HEK293 (cell line): ENCODE measurements at regions not wholly inside any gene's neighbourhood (a gene's known extent, or its start where the extent isn't known, plus 50 kb on each side); places are given as distances from the start of the nearest gene placed in this dataset.

Experiments
- CTCF ChIA-PET: fragments of 350-600 bp; formaldehyde crosslinking; extraction: SDS; loops from one replicate; lab custom pipeline; 2021; ENCODE audit warnings: antibody characterized with exemption; lab: Yijun Ruan, JAX
- POLR2A ChIA-PET: fragments of 300-600 bp; formaldehyde crosslinking; extraction: SDS; loops from one replicate; lab custom pipeline; 2020; ENCODE audit warnings: antibody characterized with exemption, inconsistent platforms; lab: Yijun Ruan, JAX
- H3K27ac ChIP-seq: fragments of 200-500 bp; sonication (Bioruptor generic); 2 replicates; pipeline ENCODE4 v1.5.1; 2014; ENCODE audit warnings: low read depth, low read length, control low read depth, inconsistent platforms; ENCODE audit errors: extremely low read depth
- H3K36me3 ChIP-seq, 2 experiments: fragments of 200-500 bp in 1 of 2; sonication (Bioruptor generic) in 1 of 2; 1 replicate in 1 of 2; 2 replicates in 1 of 2; pipeline ENCODE4 v1.5.1; 2014 to 2017; ENCODE audit warnings: inconsistent platforms in 2 of 2, low read length in 2 of 2; ENCODE audit not compliant: control insufficient read depth in 2 of 2, insufficient read depth in 1 of 2
- H3K4me1 ChIP-seq: fragments of 200-500 bp; sonication (Bioruptor generic); 2 replicates; pipeline ENCODE4 v1.5.1; 2014; ENCODE audit warnings: mild to moderate bottlenecking, low read length, inconsistent platforms; ENCODE audit not compliant: control insufficient read depth, insufficient read depth
- H3K4me3 ChIP-seq: 2 replicates; pipeline ENCODE4 v1.5.1; 2011; ENCODE audit warnings: low read depth, mild to moderate bottlenecking, control low read depth, low read length, moderate library complexity
- H3K9me3 ChIP-seq: fragments of 200-500 bp; sonication (Bioruptor generic); 2 replicates; pipeline ENCODE4 v1.5.1; 2014; ENCODE audit warnings: low read depth, low read length, inconsistent platforms; ENCODE audit not compliant: control insufficient read depth, insufficient read depth
- YY2 ChIP-seq: fragments of 450-650 bp; formaldehyde crosslinking; IDR thresholded peaks from 2 replicates; pipeline ENCODE4 v1.5.1; 2016; ENCODE audit warnings: missing biosample characterization, missing genetic modification characterization
- ZIC2 ChIP-seq: fragments of 450-650 bp; formaldehyde crosslinking; IDR thresholded peaks from 2 replicates; pipeline ENCODE4 v1.5.1; 2016; ENCODE audit warnings: missing biosample characterization, missing genetic modification characterization
- ZNF138 ChIP-seq: fragments of 450-650 bp; formaldehyde crosslinking; IDR thresholded peaks from 2 replicates; pipeline ENCODE4 v1.5.1; 2016; ENCODE audit warnings: missing biosample characterization, missing genetic modification characterization, borderline replicate concordance
- ZNF169 ChIP-seq: fragments of 450-650 bp; formaldehyde crosslinking; IDR thresholded peaks from 2 replicates; pipeline ENCODE4 v1.5.1; 2016; ENCODE audit warnings: missing biosample characterization, missing genetic modification characterization
- ZNF214 ChIP-seq: fragments of 450-650 bp; formaldehyde crosslinking; IDR thresholded peaks from 2 replicates; pipeline ENCODE4 v1.5.1; 2017; ENCODE audit warnings: missing biosample characterization, mild to moderate bottlenecking, missing genetic modification characterization, borderline replicate concordance
- ZNF302 ChIP-seq: fragments of 450-650 bp; formaldehyde crosslinking; IDR thresholded peaks from 2 replicates; pipeline ENCODE4 v1.5.1; 2016; ENCODE audit warnings: missing biosample characterization, missing genetic modification characterization, low read depth
- ZNF548 ChIP-seq: fragments of 450-650 bp; formaldehyde crosslinking; IDR thresholded peaks from 2 replicates; pipeline ENCODE4 v1.5.1; 2016; ENCODE audit warnings: missing biosample characterization, missing genetic modification characterization
- ZNF555 ChIP-seq: fragments of 450-650 bp; formaldehyde crosslinking; conservative IDR thresholded peaks from 2 replicates; pipeline ENCODE4 v1.5.1; 2017; ENCODE audit warnings: missing biosample characterization, mild to moderate bottlenecking, missing genetic modification characterization, inconsistent platforms
- ZNF707 ChIP-seq: fragments of 450-650 bp; formaldehyde crosslinking; IDR thresholded peaks from 2 replicates; pipeline ENCODE4 v1.5.1; 2016; ENCODE audit warnings: missing biosample characterization, missing genetic modification characterization
- ZNF837 ChIP-seq: fragments of 450-650 bp; formaldehyde crosslinking; IDR thresholded peaks from 2 replicates; pipeline ENCODE4 v1.5.1; 2016; ENCODE audit warnings: missing biosample characterization, missing genetic modification characterization
- TF ChIP-seq, protein P1 (sequence below): fragments of 450-650 bp; formaldehyde crosslinking; IDR thresholded peaks from 2 replicates; pipeline ENCODE4 v1.5.1; 2017; ENCODE audit warnings: missing biosample characterization, missing genetic modification characterization
- TF ChIP-seq, protein P2 (sequence below): fragments of 450-650 bp; formaldehyde crosslinking; IDR thresholded peaks from 2 replicates; pipeline ENCODE4 v1.5.1; 2017; ENCODE audit warnings: missing biosample characterization, missing genetic modification characterization
- TF ChIP-seq, protein P3 (sequence below): fragments of 450-650 bp; formaldehyde crosslinking; IDR thresholded peaks from 2 replicates; pipeline ENCODE4 v1.5.1; 2016; ENCODE audit warnings: missing biosample characterization, missing genetic modification characterization
- TF ChIP-seq, protein P4 (sequence below): fragments of 450-650 bp; formaldehyde crosslinking; IDR thresholded peaks from 2 replicates; pipeline ENCODE4 v1.5.1; 2016; ENCODE audit warnings: missing biosample characterization, missing genetic modification characterization

DNA sequence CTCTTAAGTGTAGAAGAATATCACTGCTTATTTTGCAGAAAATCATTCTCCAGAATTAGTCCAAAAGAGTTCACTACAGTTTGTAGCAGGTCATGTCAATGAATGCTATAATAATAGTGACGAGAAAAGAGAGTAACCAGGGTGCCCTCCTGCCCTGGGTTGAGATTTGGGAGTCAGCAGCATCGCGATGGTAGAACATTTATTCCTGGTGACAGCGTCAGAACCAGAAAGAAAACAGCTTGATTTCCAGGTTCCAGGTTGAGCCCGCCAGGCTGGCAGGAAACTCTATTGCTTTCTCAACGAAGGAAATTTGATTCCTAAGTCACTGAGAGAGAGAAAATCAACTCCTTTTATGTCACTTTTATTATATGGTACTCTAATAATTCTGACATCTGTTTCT, 550.3 kb downstream of the QKI start:
- no peaks in the 10 kb centered on the region for H3K36me3 ChIP-seq
- peaks cover 14% of the 10 kb centered on the region for H3K4me1 ChIP-seq
- no peak overlapping the region for H3K27ac ChIP-seq
- no peak overlapping the region for H3K4me3 ChIP-seq
- ChIA-PET CTCF (interaction anchor here (0.6 to 1.1 kb wide), 3 partner anchors 11 to 537 kb away, joined by 3 to 6 read pairs (median 3); no protein-coding TSS in a partner anchor), POLR2A (no interaction called here)
- TF ChIP-seq ZIC2 (no peak), ZNF837 (tag by site-specific recombination) (no peak)
- TF ChIP-seq, protein P1, sequence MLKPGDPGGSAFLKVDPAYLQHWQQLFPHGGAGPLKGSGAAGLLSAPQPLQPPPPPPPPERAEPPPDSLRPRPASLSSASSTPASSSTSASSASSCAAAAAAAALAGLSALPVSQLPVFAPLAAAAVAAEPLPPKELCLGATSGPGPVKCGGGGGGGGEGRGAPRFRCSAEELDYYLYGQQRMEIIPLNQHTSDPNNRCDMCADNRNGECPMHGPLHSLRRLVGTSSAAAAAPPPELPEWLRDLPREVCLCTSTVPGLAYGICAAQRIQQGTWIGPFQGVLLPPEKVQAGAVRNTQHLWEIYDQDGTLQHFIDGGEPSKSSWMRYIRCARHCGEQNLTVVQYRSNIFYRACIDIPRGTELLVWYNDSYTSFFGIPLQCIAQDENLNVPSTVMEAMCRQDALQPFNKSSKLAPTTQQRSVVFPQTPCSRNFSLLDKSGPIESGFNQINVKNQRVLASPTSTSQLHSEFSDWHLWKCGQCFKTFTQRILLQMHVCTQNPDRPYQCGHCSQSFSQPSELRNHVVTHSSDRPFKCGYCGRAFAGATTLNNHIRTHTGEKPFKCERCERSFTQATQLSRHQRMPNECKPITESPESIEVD (tag by site-specific recombination): 0 out of 2 replicates have a peak, but pooled peaks have one; percentile 8
- H3K9me3 ChIP-seq: no peaks in the 10 kb centered on the region

DNA sequence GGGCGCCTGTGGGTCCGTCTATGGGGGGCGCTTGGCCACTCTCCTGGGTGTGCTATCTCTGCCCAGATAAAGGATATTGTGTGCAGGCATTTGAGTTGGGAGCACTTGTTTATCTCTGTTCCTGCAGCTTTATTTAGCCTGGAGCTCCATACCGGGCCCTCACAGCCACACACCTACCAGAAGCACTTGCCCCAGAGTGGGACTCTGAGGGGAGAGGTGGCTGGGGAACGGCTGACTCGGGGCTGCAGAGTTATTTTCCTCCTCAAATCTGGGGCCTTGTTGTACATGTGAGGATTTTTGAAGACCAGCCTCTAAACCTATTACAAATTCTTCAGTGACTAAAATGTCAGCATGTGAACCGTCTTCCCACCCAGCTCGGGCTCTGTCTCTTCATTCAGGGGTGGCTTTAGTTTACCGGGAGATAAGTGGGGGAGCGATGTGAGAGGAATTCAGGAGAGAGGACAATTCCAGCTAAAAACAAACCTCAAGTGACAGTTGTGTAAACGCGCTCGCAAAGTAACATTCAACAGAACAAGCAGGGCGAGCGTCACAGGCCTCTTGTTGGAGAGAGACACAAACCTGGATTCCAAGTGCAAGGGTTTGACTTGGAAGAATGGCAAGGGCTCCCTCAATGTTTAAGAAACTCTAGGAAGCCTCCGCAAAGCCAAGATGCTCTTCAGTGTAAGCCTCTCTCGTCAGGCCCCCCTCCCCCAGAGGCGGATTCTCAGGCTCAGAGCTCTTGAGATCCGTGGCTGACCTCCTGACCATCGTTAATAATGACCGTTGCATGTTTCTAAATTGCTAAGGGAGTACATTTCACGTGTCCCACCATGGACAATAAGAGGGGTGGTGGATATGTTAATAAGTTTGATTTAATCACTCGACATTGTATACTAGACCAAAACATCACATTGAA, 548.9 kb downstream of the QKI start:
- Histone ChIP-seq H3K27ac (no peak overlapping the region), H3K4me1 (peaks cover 14% of the 10 kb centered on the region), H3K36me3 (no peaks in the 10 kb centered on the region), H3K4me3 (no peak overlapping the region), H3K9me3 (no peaks in the 10 kb centered on the region)
- POLR2A ChIA-PET: no interaction called here
- TF ChIP-seq, protein P2, sequence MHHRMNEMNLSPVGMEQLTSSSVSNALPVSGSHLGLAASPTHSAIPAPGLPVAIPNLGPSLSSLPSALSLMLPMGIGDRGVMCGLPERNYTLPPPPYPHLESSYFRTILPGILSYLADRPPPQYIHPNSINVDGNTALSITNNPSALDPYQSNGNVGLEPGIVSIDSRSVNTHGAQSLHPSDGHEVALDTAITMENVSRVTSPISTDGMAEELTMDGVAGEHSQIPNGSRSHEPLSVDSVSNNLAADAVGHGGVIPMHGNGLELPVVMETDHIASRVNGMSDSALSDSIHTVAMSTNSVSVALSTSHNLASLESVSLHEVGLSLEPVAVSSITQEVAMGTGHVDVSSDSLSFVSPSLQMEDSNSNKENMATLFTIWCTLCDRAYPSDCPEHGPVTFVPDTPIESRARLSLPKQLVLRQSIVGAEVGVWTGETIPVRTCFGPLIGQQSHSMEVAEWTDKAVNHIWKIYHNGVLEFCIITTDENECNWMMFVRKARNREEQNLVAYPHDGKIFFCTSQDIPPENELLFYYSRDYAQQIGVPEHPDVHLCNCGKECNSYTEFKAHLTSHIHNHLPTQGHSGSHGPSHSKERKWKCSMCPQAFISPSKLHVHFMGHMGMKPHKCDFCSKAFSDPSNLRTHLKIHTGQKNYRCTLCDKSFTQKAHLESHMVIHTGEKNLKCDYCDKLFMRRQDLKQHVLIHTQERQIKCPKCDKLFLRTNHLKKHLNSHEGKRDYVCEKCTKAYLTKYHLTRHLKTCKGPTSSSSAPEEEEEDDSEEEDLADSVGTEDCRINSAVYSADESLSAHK (tag by site-specific recombination): no peak
- TF ChIP-seq ZNF548 (tag by site-specific recombination) (no peak), ZNF138 (tag by site-specific recombination) (no peak), ZNF707 (tag by site-specific recombination) (no peak), ZNF837 (tag by site-specific recombination) (no peak), ZNF555 (no peak), YY2 (tag by site-specific recombination) (no peak), ZNF169 (tag by site-specific recombination) (no peak), ZNF302 (tag by site-specific recombination) (no peak), ZNF214 (tag by site-specific recombination) (no peak)
- TF ChIP-seq, protein P3, sequence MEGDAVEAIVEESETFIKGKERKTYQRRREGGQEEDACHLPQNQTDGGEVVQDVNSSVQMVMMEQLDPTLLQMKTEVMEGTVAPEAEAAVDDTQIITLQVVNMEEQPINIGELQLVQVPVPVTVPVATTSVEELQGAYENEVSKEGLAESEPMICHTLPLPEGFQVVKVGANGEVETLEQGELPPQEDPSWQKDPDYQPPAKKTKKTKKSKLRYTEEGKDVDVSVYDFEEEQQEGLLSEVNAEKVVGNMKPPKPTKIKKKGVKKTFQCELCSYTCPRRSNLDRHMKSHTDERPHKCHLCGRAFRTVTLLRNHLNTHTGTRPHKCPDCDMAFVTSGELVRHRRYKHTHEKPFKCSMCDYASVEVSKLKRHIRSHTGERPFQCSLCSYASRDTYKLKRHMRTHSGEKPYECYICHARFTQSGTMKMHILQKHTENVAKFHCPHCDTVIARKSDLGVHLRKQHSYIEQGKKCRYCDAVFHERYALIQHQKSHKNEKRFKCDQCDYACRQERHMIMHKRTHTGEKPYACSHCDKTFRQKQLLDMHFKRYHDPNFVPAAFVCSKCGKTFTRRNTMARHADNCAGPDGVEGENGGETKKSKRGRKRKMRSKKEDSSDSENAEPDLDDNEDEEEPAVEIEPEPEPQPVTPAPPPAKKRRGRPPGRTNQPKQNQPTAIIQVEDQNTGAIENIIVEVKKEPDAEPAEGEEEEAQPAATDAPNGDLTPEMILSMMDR (tag by site-specific recombination): no peak
- TF ChIP-seq, protein P4, sequence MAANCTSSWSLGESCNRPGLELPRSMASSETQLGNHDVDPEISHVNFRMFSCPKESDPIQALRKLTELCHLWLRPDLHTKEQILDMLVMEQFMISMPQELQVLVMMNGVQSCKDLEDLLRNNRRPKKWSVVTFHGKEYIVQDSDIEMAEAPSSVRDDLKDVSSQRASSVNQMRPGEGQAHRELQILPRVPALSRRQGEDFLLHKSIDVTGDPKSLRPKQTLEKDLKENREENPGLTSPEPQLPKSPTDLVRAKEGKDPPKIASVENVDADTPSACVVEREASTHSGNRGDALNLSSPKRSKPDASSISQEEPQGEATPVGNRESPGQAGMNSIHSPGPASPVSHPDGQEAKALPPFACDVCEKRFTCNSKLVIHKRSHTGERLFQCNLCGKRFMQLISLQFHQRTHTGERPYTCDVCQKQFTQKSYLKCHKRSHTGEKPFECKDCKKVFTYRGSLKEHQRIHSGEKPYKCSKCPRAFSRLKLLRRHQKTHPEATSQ (tag by site-specific recombination): no peak
- CTCF ChIA-PET: interaction anchor here (1.1 kb wide), 1 partner anchor 9 kb away, joined by 3 read pairs; no protein-coding TSS in a partner anchor
